Pons (tissue), 1 donor: ENCODE measurements at regions not wholly inside any gene's neighbourhood (a gene's known extent, or its start where the extent isn't known, plus 50 kb on each side); places are given as distances from the start of the nearest gene placed in this dataset.
"Not testable (repeated sequence)": the region's sequence is repeated elsewhere in the genome, so short reads cannot be mapped to it uniquely, and the experiment has no call there.

ENCODE experiments used
- DNase-seq: peaks from one replicate; pipeline ENCODE4 v3.0.0-alpha.2; 2016; ENCODE audit warnings: low spot score

- DNase-seq: no peak
These were observed 69.2 kb downstream of the LYZL2 start for GRCh38 chr10:30560326-30560725.

- no peak for DNase-seq
These were observed 70.4 kb downstream of the LYZL2 start for GRCh38 chr10:30559180-30559579.

GRCh38 chr10:30558411-30558810, 71.1 kb downstream of the LYZL2 start:
- DNase-seq: no peak

GRCh38 chr10:30557884-30558283, 71.7 kb downstream of the LYZL2 start:
- DNase-seq: no peak

GRCh38 chr10:30556189-30556588, 73.4 kb downstream of the LYZL2 start:
- no peak for DNase-seq

- no peak for DNase-seq
These were observed 74.1 kb downstream of the LYZL2 start for GRCh38 chr10:30555465-30555864.

- DNase-seq: no peak
These were observed 75.1 kb downstream of the LYZL2 start for GRCh38 chr10:30554440-30554825.

GRCh38 chr10:30553626-30554439, 75.7 kb downstream of the LYZL2 start:
- no peak for DNase-seq

GRCh38 chr10:30553018-30553625, 76.4 kb downstream of the LYZL2 start:
- DNase-seq: no peak

GRCh38 chr10:30550967-30551815, 78.4 kb downstream of the LYZL2 start:
- DNase-seq: no peak

- not testable (repeated sequence) for DNase-seq
These were observed 80.3 kb downstream of the LYZL2 start for GRCh38 chr10:30549134-30549687.

GRCh38 chr10:30546511-30546910, 83.0 kb downstream of the LYZL2 start:
- no peak for DNase-seq

GRCh38 chr10:30542895-30543288, 86.7 kb downstream of the LYZL2 start:
- no peak for DNase-seq

GRCh38 chr10:30542001-30542894, 87.3 kb downstream of the LYZL2 start:
- no peak for DNase-seq

GRCh38 chr10:30540276-30540675, 89.3 kb downstream of the LYZL2 start:
- no peak for DNase-seq

GRCh38 chr10:30538086-30538485, 91.5 kb downstream of the LYZL2 start:
- DNase-seq: no peak

GRCh38 chr10:30537586-30537985, 92.0 kb downstream of the LYZL2 start:
- no peak for DNase-seq

GRCh38 chr10:30537158-30537557, 92.4 kb downstream of the LYZL2 start:
- DNase-seq: not testable (repeated sequence)

- DNase-seq: no peak
These were observed 93.0 kb downstream of the LYZL2 start for GRCh38 chr10:30536578-30536977.

GRCh38 chr10:30535677-30536076, 93.9 kb downstream of the LYZL2 start:
- no peak for DNase-seq

- DNase-seq: peak; percentile 75
These were observed 94.9 kb downstream of the LYZL2 start for GRCh38 chr10:30534465-30535144.
